Keratinocyte (primary cell): ENCODE measurements at regions not wholly inside any gene's neighbourhood (a gene's known extent, or its start where the extent isn't known, plus 50 kb on each side); places are given as distances from the start of the nearest gene placed in this dataset.
"Not testable (repeated sequence)": the region's sequence is repeated elsewhere in the genome, so short reads cannot be mapped to it uniquely, and the experiment has no call there.

Experiments used
- CTCF ChIP-seq, 3 experiments: IDR thresholded peaks in 1 of 3; conservative IDR thresholded peaks in 1 of 3; optimal IDR thresholded peaks in 1 of 3; 2 replicates in 2 of 3; 3 replicates in 1 of 3; pipeline versions ENCODE3 to v1.5.1; 2011; ENCODE audit warnings: low read length in 3 of 3, mild to moderate bottlenecking in 3 of 3, moderate library complexity in 2 of 3, control low read depth in 1 of 3, inconsistent platforms in 1 of 3; ENCODE audit not compliant: insufficient read depth in 2 of 3; ENCODE audit errors: extremely low read depth in 1 of 3
- EZH2 ChIP-seq: IDR thresholded peaks from one replicate; pipeline ENCODE4 v1.6.1; 2012; ENCODE audit warnings: inconsistent platforms, mild to moderate bottlenecking, low read length, moderate library complexity

GRCh38 chrX:142265549-142265948, 60.5 kb upstream of the MAGEC2 start:
- TF ChIP-seq CTCF (optimal IDR thresholded peaks at IDR 0.05 in 1 of 3, IDR thresholded peaks at IDR 0.05 in 1 of 3, conservative IDR thresholded peaks at IDR 0.05 in 1 of 3; ENCODE audit: extremely low read depth in 1 of 3, insufficient read depth in 2 of 3, low read length in 3 of 3); EZH2: not testable (repeated sequence)
